ENCODE measurements at regions not wholly inside any gene's neighbourhood (a gene's known extent, or its start where the extent isn't known, plus 50 kb on each side); places are given as distances from the start of the nearest gene placed in this dataset.
"Not testable (repeated sequence)": the region's sequence is repeated elsewhere in the genome, so short reads cannot be mapped to it uniquely, and the experiment has no call there.

DNA sequence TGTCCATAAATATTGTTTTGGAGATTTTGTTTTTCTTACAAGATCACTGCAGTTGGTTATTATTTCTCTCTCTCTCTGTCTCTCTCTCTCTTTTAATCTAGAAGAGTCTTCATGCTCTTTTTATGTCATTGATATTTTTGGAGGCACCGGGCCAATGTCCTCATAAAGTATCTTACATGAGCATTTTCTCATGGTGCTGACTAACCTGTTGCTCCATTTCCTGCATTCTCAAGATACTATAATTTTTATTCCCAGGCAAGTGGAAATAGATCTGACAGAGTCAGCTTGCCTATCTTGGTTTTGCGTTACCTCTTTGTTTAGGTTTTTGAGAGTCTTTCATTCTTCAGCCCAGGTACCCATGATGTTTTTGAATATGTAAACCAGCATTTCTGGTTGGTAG is 938.8 kb upstream of the FBXO33 start:
- H3K27ac ChIP-seq = no peak overlapping the region
- TF ChIP-seq, protein P1, sequence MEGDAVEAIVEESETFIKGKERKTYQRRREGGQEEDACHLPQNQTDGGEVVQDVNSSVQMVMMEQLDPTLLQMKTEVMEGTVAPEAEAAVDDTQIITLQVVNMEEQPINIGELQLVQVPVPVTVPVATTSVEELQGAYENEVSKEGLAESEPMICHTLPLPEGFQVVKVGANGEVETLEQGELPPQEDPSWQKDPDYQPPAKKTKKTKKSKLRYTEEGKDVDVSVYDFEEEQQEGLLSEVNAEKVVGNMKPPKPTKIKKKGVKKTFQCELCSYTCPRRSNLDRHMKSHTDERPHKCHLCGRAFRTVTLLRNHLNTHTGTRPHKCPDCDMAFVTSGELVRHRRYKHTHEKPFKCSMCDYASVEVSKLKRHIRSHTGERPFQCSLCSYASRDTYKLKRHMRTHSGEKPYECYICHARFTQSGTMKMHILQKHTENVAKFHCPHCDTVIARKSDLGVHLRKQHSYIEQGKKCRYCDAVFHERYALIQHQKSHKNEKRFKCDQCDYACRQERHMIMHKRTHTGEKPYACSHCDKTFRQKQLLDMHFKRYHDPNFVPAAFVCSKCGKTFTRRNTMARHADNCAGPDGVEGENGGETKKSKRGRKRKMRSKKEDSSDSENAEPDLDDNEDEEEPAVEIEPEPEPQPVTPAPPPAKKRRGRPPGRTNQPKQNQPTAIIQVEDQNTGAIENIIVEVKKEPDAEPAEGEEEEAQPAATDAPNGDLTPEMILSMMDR (conservative IDR thresholded peaks at IDR 0.05) = no peak

DNA sequence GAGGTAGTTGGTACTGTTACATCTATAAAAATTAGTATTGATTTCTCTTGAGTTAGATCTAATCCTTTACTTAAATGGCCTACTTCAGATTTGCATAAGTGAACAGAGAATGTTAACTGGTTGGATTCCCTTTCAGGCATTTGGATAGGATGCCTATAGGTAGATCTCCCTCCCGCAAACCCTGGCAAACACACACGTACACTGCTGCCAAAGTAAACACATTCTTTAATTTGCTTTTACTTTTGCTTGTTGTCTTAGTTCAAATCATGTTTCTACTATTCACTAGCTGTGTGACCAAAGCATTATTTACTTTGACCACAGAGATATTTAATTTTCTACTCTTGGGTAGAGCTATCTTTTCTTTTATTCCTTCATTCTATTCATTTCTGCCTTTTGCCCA is 936.1 kb upstream of the FBXO33 start:
- H3K27ac ChIP-seq = peak overlapping the region; percentile 63
- TF ChIP-seq, protein P1 (conservative IDR thresholded peaks at IDR 0.05) = no peak

DNA sequence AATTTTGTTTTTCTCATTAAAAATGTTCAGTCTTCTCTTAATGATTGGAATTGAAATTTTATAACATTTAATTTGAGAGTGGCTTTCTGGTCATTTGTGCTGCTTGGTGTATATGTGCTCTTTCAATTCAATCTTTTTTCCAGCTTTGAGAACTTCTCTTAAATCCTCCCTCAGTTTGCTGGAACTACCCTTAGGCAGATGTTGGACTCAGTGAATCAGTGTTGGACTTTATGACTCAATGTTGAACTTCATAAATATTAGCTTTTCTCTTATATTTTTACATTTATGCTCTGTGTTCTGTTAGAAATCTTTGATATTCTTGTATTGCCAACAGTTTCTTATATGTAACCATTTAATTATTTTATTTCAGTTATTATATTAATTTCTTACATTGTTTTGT is 935.5 kb upstream of the FBXO33 start:
- TF ChIP-seq, protein P1 (conservative IDR thresholded peaks at IDR 0.05) = no peak
- peak overlapping the region; percentile 63; the same call in 1 of the 2 replicates for H3K27ac ChIP-seq

DNA sequence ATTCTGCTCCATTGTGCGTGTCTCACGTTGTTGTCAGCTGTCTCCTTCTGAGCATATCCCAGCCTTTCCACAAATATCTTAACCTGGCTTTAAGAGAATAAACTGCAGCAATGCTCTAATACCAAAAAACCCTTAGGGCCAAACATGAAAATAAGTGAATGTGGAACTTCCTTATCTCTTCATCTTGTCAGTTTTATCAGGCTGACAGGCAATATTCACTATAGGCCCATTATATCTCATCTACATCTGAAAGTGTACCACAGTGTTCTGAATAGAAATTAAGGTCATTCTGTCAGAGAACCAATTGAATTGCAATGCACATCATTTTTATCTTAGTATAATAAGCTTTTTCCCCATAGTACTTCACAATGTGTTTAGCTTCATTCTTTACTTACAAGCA is 933.1 kb upstream of the FBXO33 start:
- H3K27ac ChIP-seq = peak overlapping the region; percentile 11; the same call in 1 of the 2 replicates
- TF ChIP-seq, protein P1 (conservative IDR thresholded peaks at IDR 0.05) = no peak

DNA sequence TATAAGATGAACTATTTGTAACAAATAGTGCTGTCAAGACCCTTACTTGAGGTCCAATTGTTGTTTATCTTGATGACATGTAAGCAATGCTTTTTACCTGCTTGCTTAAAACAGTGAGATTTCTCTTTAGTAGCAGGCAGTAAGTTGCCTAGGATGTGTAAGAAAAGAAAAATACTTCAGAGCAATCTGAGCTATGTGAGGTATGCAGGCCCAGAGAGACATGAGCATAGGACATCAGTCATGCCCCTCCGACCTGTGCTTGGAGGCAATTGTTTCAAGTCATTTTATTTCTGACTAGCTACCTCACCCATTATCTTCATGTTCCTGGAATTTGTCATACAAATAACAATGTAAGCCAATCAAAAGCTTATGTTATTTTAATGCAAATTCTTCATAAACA is 930.6 kb upstream of the FBXO33 start:
- TF ChIP-seq, protein P1 (conservative IDR thresholded peaks at IDR 0.05) = no peak
- H3K27ac ChIP-seq = no peak overlapping the region

DNA sequence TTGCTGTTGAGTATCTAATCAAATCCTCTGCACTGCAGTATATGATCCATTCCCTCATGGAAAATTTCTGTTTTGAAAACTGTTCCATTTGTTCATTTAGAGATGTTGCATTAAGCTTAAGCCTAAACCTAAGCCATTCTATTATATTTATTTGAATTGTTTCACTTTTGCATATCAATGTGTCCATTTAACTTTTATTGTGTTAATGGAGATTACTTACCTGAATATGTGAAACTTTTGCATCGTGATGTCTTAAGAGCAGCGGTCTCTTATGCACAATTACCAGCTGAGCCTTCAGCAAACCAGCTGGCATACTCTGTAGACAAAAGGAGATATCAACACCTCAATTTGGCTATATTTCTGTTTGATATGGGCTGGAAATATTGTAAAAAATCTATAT is 922.5 kb upstream of the FBXO33 start:
- no peak overlapping the region for H3K27ac ChIP-seq
- TF ChIP-seq, protein P1 (conservative IDR thresholded peaks at IDR 0.05) = no peak

DNA sequence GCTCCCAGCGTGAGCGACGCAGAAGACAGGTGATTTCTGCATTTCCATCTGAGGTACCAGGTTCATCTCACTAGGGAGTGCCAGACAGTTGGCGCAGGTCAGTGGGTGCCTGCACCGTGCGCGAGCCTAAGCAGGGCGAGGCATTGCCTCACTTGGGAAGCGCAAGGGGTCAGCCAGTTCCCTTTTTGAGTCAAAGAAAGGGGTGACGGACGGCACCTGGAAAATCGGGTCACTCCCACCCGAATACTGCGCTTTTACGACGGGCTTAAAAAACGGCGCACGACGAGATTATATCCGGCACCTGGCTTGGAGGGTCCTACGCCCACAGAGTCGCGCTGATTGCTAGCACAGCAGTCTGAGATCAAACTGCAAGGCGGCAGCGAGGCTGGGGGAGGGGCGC is 915.9 kb upstream of the FBXO33 start:
- not testable (repeated sequence) for H3K27ac ChIP-seq

DNA sequence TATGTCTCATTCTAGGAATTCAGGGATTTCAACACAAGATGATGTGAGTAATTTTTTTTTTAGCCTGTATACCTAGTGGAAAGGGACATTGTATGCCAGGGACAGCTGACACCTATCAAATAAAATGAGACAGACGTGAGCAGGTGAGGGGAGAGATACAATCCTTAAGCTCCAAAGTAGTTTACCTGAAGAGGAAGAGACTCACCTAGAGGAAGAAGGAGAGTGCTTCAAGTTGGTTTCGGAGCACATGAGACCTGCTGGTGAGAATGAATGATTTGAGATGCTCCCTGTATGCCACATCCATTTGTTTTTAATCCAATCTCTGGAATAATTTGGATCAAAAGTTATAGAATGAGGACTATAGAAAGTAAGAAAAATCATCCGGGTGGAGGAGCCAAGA is 915.4 kb upstream of the FBXO33 start:
- TF ChIP-seq, protein P1 (conservative IDR thresholded peaks at IDR 0.05) = no peak
- no peak overlapping the region for H3K27ac ChIP-seq

All from VCaP (cell line).